Lower leg skin (tissue), 3 donors: ENCODE measurements at regions not wholly inside any gene's neighbourhood (a gene's known extent, or its start where the extent isn't known, plus 50 kb on each side); places are given as distances from the start of the nearest gene placed in this dataset.

Experiments used
- POLR2A ChIP-seq, 2 donors: fragments of 450-650 bp; IDR thresholded peaks; one replicate each; pipeline ENCODE4 v1.6.1; 2016 to 2017; ENCODE audit warnings: antibody characterized with exemption in 2 of 2, mild to moderate bottlenecking in 1 of 2, moderate library complexity in 1 of 2
- TF ChIP-seq, protein P1 (sequence below), 3 donors: fragments of 450-650 bp; IDR thresholded peaks; one replicate each; pipeline ENCODE4 v1.5.1; 2016; ENCODE audit warnings: antibody characterized with exemption in 3 of 3, mild to moderate bottlenecking in 3 of 3, moderate library complexity in 2 of 3

GRCh38 chr6:27624694-27625262 is 151.9 kb upstream of the ZNF184 start:
- TF ChIP-seq, protein P1, sequence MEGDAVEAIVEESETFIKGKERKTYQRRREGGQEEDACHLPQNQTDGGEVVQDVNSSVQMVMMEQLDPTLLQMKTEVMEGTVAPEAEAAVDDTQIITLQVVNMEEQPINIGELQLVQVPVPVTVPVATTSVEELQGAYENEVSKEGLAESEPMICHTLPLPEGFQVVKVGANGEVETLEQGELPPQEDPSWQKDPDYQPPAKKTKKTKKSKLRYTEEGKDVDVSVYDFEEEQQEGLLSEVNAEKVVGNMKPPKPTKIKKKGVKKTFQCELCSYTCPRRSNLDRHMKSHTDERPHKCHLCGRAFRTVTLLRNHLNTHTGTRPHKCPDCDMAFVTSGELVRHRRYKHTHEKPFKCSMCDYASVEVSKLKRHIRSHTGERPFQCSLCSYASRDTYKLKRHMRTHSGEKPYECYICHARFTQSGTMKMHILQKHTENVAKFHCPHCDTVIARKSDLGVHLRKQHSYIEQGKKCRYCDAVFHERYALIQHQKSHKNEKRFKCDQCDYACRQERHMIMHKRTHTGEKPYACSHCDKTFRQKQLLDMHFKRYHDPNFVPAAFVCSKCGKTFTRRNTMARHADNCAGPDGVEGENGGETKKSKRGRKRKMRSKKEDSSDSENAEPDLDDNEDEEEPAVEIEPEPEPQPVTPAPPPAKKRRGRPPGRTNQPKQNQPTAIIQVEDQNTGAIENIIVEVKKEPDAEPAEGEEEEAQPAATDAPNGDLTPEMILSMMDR (IDR thresholded peaks at IDR 0.05): no peak
- TF ChIP-seq POLR2A (IDR thresholded peaks at IDR 0.05): no peak
